Activated CD4-positive, alpha-beta T cell treated with anti-CD3 and anti-CD28 coated beads, Interleukin-2, Interleukin-6, amounts not matched to agents 100 ng/mL and 50 ng/mL, durations not matched to agents 16 hours and 8 hours (primary cell): ENCODE measurements at regions not wholly inside any gene's neighbourhood (a gene's known extent, or its start where the extent isn't known, plus 50 kb on each side); places are given as distances from the start of the nearest gene placed in this dataset.

Experiments
- DNase-seq: peaks from one replicate; pipeline ENCODE4 v3.0.0-alpha.2; 2020

- DNase-seq, result no peak
These were observed 129.9 kb upstream of the COL21A1 start for GRCh38 chr6:56377295-56377694.

DNA sequence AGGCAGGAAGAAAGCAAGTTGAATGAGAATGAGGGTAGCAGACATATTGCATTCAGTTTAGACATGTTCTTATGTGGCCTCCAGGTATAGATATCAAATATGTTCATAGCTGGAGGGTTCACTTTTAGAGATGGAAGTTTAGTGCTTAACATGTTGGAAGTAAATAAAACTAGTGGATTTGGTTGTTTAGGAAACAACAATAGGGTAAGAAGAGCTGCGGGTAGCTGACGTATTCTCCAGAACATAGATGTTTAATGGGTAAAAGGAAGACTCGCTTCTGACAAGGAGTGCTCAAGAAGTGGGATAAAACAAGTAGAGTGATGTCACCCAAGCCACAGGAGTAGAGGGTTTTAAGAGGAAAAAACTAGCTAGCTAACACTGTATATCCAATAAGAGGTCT is 128.4 kb upstream of the COL21A1 start:
- DNase-seq, result no peak

DNA sequence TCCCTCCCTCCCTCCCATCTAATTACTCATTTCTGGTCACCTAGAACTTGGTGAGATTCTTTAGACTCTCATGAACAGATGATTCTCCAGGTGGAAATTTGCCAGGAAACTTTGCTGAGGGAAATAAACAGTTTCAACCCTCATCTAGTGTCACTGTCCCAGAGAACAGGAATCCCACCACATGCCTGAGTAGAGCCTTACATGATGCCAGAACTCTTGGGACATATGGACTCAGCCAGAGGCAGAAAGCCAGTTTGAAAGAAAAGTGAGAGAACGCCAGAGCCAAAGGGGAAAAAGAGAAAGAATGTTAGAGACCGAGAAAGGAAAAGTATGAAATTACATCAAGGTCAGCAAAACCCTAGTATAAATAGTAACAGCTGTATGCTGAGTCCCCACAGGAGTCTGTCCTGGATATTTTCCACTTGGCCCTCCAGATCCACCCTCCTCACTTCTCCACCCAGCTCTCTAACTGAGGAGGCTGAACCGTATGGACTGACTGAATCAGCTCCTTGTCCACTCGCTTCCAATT is 127.5 kb upstream of the COL21A1 start:
- DNase-seq, result no peak

GRCh38 chr6:56372406-56372995 is 125.1 kb upstream of the COL21A1 start:
- no peak for DNase-seq

- no peak for DNase-seq
These were observed 123.3 kb upstream of the COL21A1 start for GRCh38 chr6:56370561-56371211.

GRCh38 chr6:56370127-56370540 is 122.8 kb upstream of the COL21A1 start:
- no peak for DNase-seq

DNA sequence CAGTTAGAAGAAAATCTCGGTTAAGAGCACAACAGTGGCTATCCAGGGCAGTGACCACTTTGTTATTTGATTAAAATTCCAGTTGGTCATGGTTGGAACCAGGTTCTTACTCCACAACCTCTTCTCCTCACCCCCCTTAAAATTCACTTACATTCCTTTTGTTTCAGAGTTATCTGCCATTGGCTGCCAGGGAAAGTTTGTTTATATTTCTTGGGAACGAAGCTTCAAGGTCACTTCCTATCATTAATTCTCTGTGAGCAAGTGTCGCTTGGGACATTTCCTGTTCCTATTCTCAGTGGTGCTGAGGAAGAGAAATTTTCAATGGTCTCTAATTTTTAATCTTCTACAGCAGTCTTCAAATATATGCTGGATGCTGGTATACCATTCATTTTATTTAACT is 121.1 kb upstream of the COL21A1 start:
- DNase-seq, result no peak

DNA sequence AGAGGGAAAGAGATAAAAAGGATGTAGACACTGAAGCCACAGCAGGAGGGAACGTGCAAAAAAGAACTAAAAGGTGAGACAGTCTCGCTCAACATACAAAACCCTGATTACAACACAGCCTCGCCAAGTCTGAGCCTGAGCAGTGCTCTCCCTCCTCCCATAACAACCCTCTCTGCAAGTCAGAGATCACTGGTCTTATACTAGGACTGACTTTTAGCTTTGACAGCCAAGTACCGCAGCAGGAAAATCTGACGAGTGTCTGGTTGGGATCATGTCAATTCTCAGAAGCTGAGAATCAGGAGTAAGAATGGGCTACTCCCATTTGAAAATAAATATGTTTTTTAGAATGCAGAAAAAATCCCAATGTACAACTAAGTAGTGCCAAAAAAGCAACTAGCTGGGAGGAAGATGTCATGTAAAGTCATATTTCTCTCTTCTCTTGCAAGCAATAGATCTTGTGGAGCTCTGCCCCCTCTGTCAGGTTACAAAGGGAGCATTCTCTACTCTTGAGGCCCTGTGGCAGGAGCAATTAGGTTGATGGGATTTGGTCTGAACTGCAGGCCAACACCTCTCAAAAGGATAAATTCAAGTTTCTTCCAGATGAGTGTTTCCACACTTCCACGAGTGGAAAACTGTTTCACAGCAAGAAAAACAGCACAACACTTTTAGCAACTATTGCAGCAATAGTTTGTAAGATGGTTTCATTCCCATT is 118.9 kb upstream of the COL21A1 start:
- DNase-seq, result no peak

- no peak for DNase-seq
These were observed 117.5 kb upstream of the COL21A1 start for GRCh38 chr6:56364827-56365339.

DNA sequence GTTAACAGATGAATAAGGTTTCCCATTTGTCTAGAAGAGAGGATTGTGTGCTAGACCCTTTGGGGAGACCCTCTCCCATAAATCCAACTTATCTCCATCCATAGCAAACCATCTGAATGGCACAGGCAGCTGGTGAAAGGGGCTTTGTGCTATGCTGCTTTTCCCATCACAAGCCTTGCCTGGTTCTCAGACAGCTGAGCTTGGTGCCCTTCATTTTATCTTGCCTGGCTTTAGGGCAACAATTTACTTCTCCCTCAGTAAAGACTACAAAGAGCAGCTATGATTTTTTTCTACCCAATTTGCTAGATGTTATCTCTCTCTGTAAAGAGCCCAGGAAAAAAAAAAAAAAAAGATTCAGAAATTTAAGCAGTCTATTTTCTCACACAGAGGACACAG is 117.0 kb upstream of the COL21A1 start:
- DNase-seq, result no peak

- DNase-seq, result no peak
These were observed 116.5 kb upstream of the COL21A1 start for GRCh38 chr6:56363796-56364430.

- no peak for DNase-seq
These were observed 114.4 kb upstream of the COL21A1 start for GRCh38 chr6:56361812-56362211.

GRCh38 chr6:56359201-56359899 is 112.0 kb upstream of the COL21A1 start:
- DNase-seq, result peak; percentile 72

- no peak for DNase-seq
These were observed 110.4 kb upstream of the COL21A1 start for GRCh38 chr6:56357616-56358373.

- DNase-seq, result no peak
These were observed 109.0 kb upstream of the COL21A1 start for GRCh38 chr6:56356426-56356825.

DNA sequence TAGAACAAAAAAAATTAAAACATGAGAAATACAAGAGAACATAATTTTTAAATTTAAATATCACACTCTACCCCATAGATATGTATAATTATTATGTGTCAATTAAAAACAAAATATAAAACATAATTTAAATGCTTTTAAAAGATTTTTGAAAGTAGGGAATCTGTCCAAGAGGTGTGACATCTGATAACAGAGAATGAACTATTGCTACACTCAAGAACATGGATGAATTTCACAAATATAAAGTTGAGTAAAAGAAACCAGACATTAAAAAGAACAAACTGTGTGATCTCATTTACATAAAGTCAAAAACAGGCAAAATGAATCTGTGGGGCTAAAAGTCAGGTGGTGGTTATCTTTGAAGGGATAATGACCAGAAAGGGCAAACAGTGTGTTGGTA is 106.5 kb upstream of the COL21A1 start:
- DNase-seq, result no peak

- no peak for DNase-seq
These were observed 103.4 kb upstream of the COL21A1 start for GRCh38 chr6:56350628-56351260.

- DNase-seq, result no peak
These were observed 101.8 kb upstream of the COL21A1 start for GRCh38 chr6:56349194-56349593.

GRCh38 chr6:56348578-56348977 is 101.2 kb upstream of the COL21A1 start:
- DNase-seq, result no peak

GRCh38 chr6:56347526-56347925 is 100.1 kb upstream of the COL21A1 start:
- no peak for DNase-seq

DNA sequence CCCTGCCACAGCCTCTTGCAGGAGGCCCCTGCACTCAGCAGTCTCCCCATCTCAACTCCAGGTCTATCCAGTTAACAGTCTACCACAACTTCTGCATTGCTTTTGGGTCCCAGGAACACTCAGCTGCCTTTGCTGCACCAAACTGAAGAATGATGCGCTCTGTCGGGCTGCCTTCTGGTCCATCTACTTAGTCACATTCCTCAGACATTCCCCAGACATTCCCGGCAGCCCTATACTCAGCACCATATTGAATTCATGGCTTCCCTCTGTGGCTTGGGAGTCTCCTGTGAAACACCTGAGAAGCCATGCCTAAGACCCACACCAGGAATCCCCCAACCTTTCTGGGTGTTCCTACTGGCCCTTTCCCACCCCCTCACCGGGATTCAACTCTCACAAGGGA is 99.6 kb upstream of the COL21A1 start:
- no peak for DNase-seq
